Naive thymus-derived CD8-positive, alpha-beta T cell (primary cell): ENCODE measurements at regions not wholly inside any gene's neighbourhood (a gene's known extent, or its start where the extent isn't known, plus 50 kb on each side); places are given as distances from the start of the nearest gene placed in this dataset.
A peak's percentile ranks its signal among the peaks of the same experiment; 100 is the strongest.

Experiments used
- ATAC-seq, 2 donors: fragments of 150-1000 bp; cut with Tn5 transposase in 1 of 2; sonication (Bioruptor Pico), chemical (Tn5 transposase) in 1 of 2; 1 replicate in 1 of 2; 2 replicates in 1 of 2; pipeline ENCODE4 v1.10.0; 2021; ENCODE audit warnings: mild to moderate bottlenecking in 2 of 2, moderate library complexity in 2 of 2
- POLR2A ChIA-PET: fragments of 350-600 bp; sonication (Branson Sonifier 250); formaldehyde crosslinking; loops from one replicate; lab custom pipeline; 2021; ENCODE audit warnings: antibody characterized with exemption; lab: Charles Lee
- DNase-seq, 10 donors: peaks; one replicate each; pipeline versions ENCODE4 v3.0.0 to v3.0.0-alpha.2; 2020 to 2022
- H3K27ac Mint-ChIP-seq, 10 donors: one replicate each; pipeline ENCODE4 v1.8.0; 2020 to 2022; ENCODE audit warnings: mild to moderate bottlenecking in 10 of 10, mixed read lengths in 10 of 10, moderate library complexity in 4 of 10, inconsistent platforms in 1 of 10
- H3K27me3 Mint-ChIP-seq, 5 donors: one replicate each; pipeline ENCODE4 v1.8.0; 2021 to 2022; ENCODE audit warnings: mixed read lengths in 5 of 5
- H3K36me3 Mint-ChIP-seq, 3 donors: one replicate each; pipeline ENCODE4 v1.8.0; 2020 to 2022; ENCODE audit warnings: mixed read lengths in 3 of 3, mild to moderate bottlenecking in 2 of 3, inconsistent platforms in 1 of 3
- H3K4me1 Mint-ChIP-seq, 4 donors: one replicate each; pipeline ENCODE4 v1.8.0; 2021 to 2022; ENCODE audit warnings: mixed read lengths in 4 of 4
- H3K4me3 Mint-ChIP-seq, 10 donors: one replicate each; pipeline ENCODE4 v1.8.0; 2020 to 2022; ENCODE audit warnings: mild to moderate bottlenecking in 10 of 10, mixed read lengths in 10 of 10, moderate library complexity in 6 of 10, inconsistent platforms in 1 of 10
- H3K9me3 Mint-ChIP-seq, 9 donors: one replicate each; pipeline ENCODE4 v1.8.0; 2020 to 2022; ENCODE audit warnings: mixed read lengths in 9 of 9, mild to moderate bottlenecking in 3 of 9, inconsistent platforms in 1 of 9, moderate library complexity in 1 of 9

DNA sequence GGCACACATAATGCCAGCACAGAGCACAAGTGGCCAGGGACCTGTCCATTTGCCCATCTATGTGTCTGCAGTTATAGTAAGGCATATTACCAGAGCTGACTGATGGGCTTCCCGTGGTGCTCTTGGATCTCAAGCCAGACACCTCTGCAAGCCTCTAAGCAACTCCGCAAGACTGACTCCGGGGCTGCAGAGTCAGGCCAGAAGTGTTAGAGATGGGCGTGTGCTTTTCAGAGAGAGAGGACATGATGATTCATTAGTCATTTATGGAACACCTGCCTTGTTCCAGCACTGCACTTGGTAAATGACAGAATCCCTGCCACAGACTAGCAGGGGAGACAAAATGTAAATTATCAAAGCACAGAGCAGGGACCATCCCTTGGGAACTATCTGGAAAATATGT is 559.0 kb downstream of the PDCD6IP start:
- Mint-ChIP-seq H3K9me3 (no peaks in the 10 kb centered on the region), H3K36me3 (no peaks in the 10 kb centered on the region), H3K4me1 (peaks cover 0 to 7% (median 3%) of the 10 kb centered on the region in 4 donors), H3K27me3 (peaks cover 0 to 10% (median 9%) of the 10 kb centered on the region in 5 donors), H3K4me3 (no peak overlapping the region), H3K27ac (no peak overlapping the region)
- ATAC-seq (no peak), DNase-seq (no peak)
- POLR2A ChIA-PET, result no interaction called here

GRCh38 chr3:34359064-34359463 is 560.6 kb downstream of the PDCD6IP start:
- Mint-ChIP-seq H3K36me3 (no peaks in the 10 kb centered on the region), H3K27ac (no peak overlapping the region), H3K9me3 (no peaks in the 10 kb centered on the region), H3K27me3 (peaks cover 0 to 10% (median 9%) of the 10 kb centered on the region in 5 donors), H3K4me1 (peaks cover 0 to 8% (median 4%) of the 10 kb centered on the region in 4 donors), H3K4me3 (no peak overlapping the region)
- POLR2A ChIA-PET, result no interaction called here
- DNase-seq (no peak), ATAC-seq (no peak)

DNA sequence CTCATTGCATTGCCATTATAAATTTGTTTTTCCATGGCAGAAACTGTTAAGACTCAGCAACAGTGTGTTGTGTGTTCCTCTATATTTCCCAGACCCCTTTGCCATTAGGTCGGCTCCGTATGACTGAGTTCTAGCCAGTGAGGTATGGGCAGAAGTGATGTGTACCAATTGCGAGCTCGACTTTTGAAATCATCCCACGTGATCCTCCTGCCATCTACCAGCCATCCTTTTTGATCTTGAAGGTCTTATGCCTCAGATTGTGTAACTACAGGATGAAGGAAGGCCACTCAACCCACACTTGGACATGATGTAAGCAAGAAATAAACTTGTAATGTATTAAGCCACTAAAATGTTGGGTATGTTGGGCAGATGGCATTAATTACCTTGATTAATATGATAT is 562.3 kb downstream of the PDCD6IP start:
- peaks cover 0 to 8% (median 4%) of the 10 kb centered on the region in 4 donors for H3K4me1 Mint-ChIP-seq
- POLR2A ChIA-PET, result no interaction called here
- no peak for ATAC-seq
- no peak overlapping the region for H3K4me3 Mint-ChIP-seq
- no peak for DNase-seq
- H3K9me3 Mint-ChIP-seq, result no peaks in the 10 kb centered on the region
- H3K27ac Mint-ChIP-seq, result no peak overlapping the region
- H3K27me3 Mint-ChIP-seq, result peaks cover 0 to 10% (median 9%) of the 10 kb centered on the region in 5 donors
- H3K36me3 Mint-ChIP-seq, result no peaks in the 10 kb centered on the region

DNA sequence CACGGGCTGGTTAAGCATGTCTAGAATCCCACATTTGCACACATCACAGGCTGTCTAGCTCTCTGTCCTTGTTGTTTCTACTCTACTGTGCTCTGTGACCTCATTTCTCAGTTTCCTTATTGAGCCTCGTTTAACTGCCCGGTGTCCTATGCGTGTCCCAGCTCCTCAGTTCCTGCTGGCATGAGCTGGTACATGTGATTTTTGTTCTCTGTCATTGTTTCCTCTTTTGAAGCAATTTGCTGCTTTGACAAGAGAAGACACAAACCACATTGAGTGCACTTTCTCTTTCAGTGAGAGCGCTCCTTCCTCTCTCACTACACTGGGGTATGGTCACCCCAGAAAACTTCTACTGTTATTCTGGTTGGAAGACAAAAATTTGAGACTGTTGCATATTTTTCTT is 563.5 kb downstream of the PDCD6IP start:
- Mint-ChIP-seq H3K4me3 (no peak overlapping the region), H3K4me1 (peaks cover 0 to 8% (median 4%) of the 10 kb centered on the region in 4 donors), H3K27ac (peak overlapping the region in 1 of 10 donors; percentile 7), H3K9me3 (no peaks in the 10 kb centered on the region), H3K27me3 (peaks cover 0 to 8% (median 6%) of the 10 kb centered on the region in 5 donors), H3K36me3 (no peaks in the 10 kb centered on the region)
- POLR2A ChIA-PET, result no interaction called here
- DNase-seq (no peak), ATAC-seq (no peak)

DNA sequence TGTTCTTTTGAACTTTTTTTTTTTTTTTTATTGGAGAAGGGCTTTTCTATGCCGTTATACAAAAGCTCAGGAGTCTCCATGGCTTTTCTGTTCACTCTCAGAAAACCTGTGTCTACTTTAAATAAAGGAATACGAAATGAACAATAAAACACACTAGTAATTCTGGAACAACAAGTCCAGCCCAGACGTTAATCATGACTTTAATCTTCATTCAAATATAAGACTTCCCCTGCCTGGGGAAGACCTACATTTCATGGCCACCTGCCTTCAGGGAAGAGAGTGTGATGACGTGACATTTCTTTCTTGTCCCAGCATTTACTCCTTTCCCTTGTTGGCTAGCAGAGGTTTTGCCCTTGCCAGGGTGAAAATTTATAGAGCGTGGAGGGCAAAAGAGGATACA is 564.5 kb downstream of the PDCD6IP start:
- peaks cover 0 to 8% (median 4%) of the 10 kb centered on the region in 4 donors for H3K4me1 Mint-ChIP-seq

GRCh38 chr3:34363881-34364280 is 565.5 kb downstream of the PDCD6IP start:
- peaks cover 0 to 2% (median 0%) of the 10 kb centered on the region in 5 donors for H3K27me3 Mint-ChIP-seq
- DNase-seq, result no peak
- no peak for ATAC-seq
- H3K4me3 Mint-ChIP-seq, result no peak overlapping the region
- no peaks in the 10 kb centered on the region for H3K36me3 Mint-ChIP-seq
- H3K4me1 Mint-ChIP-seq, result peaks cover 0 to 8% (median 4%) of the 10 kb centered on the region in 4 donors
- H3K9me3 Mint-ChIP-seq, result peaks cover 0 to 1% (median 0%) of the 10 kb centered on the region in 9 donors
- POLR2A ChIA-PET, result no interaction called here
- peak overlapping the region in 1 of 10 donors; percentile 32 for H3K27ac Mint-ChIP-seq

More for the DNA sequence above, 564.5 kb downstream of the PDCD6IP start:
- no peak overlapping the region for H3K4me3 Mint-ChIP-seq
- no peaks in the 10 kb centered on the region for H3K9me3 Mint-ChIP-seq
- no peaks in the 10 kb centered on the region for H3K36me3 Mint-ChIP-seq
- no peak for DNase-seq
- H3K27ac Mint-ChIP-seq, result no peak overlapping the region
- peaks cover 0 to 2% (median 0%) of the 10 kb centered on the region in 5 donors for H3K27me3 Mint-ChIP-seq
- no peak for ATAC-seq
- POLR2A ChIA-PET, result no interaction called here

GRCh38 chr3:34364335-34364734 is 565.9 kb downstream of the PDCD6IP start:
- DNase-seq, result no peak
- Mint-ChIP-seq H3K36me3 (no peaks in the 10 kb centered on the region), H3K4me1 (peaks cover 0 to 8% (median 4%) of the 10 kb centered on the region in 4 donors), H3K27ac (no peak overlapping the region), H3K9me3 (peaks cover 0 to 4% (median 0%) of the 10 kb centered on the region in 9 donors), H3K4me3 (no peak overlapping the region), H3K27me3 (peaks cover 0 to 2% (median 0%) of the 10 kb centered on the region in 5 donors)
- ATAC-seq, result no peak
- POLR2A ChIA-PET, result no interaction called here

DNA sequence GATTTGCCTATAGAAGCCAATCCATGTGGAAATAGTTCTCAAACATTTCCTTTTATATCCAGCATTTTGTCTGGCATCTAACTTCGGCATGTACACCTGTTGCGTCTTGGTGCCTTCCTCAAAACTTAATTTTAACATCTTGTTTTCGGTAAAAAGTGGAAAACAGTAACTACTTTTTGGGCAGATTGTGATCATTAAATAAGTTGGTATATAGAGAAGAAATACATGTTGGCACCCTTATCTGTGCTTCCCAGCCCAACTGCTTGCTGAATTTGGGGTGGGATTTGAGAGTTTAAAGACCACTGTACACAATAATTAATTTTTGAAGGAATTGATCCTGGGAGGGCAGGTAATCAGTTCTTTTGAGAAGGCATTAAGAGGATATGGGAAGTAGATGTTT is 566.8 kb downstream of the PDCD6IP start:
- peaks cover 0 to 4% (median 0%) of the 10 kb centered on the region in 9 donors for H3K9me3 Mint-ChIP-seq
- no peak for DNase-seq
- no peaks in the 10 kb centered on the region for H3K36me3 Mint-ChIP-seq

DNA sequence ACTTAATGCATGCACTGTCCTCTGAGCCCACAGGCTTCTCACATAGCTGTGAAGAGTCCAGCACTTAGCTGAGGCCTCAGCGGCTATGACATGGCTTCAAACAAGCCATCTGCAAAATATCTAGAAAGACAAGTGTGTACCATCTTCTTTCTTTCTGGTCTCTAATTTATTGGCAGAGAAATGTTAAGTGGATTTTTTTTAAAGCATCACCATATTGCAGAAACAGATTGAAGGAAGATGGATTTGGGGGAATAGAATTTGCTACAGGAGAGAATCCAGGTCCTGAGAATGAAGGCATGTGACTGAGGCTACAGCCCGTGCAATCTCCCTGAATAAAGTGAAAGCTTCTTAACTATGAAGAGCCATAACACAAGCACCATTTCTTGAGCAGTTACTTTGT is 567.3 kb downstream of the PDCD6IP start:
- POLR2A ChIA-PET, result no interaction called here
- H3K9me3 Mint-ChIP-seq, result peaks cover 0 to 4% (median 0%) of the 10 kb centered on the region in 9 donors
- H3K27me3 Mint-ChIP-seq, result peaks cover 0 to 4% (median 0%) of the 10 kb centered on the region in 5 donors
- no peak overlapping the region for H3K27ac Mint-ChIP-seq
- DNase-seq, result no peak
- no peak for ATAC-seq
- peaks cover 0 to 8% (median 4%) of the 10 kb centered on the region in 4 donors for H3K4me1 Mint-ChIP-seq
- H3K4me3 Mint-ChIP-seq, result no peak overlapping the region
- H3K36me3 Mint-ChIP-seq, result no peaks in the 10 kb centered on the region

More for the DNA sequence above, 566.8 kb downstream of the PDCD6IP start:
- no peak for ATAC-seq
- Mint-ChIP-seq H3K4me3 (no peak overlapping the region), H3K4me1 (peaks cover 0 to 8% (median 4%) of the 10 kb centered on the region in 4 donors), H3K27me3 (peaks cover 0 to 4% (median 0%) of the 10 kb centered on the region in 5 donors), H3K27ac (no peak overlapping the region)
- POLR2A ChIA-PET, result no interaction called here

DNA sequence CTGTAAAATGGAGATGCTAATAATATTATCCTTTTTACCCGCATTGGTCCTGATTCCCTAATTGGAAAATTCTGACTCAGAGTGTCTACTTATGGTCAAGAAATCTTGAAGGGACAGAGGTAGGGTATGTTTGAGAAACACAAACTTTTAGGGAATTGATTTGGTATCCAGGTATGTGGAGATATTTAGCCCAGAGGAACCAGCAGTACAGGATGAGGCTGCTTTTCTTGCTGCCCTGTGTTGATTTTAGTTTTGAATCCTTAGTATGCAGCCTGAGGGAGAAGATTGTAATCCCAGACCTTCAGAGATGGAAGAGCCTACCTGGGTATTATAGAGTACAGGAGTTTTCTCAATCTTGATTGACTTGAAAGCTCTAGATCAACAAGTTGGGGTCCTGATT is 569.1 kb downstream of the PDCD6IP start:
- H3K36me3 Mint-ChIP-seq, result no peaks in the 10 kb centered on the region
- POLR2A ChIA-PET, result no interaction called here
- ATAC-seq (no peak), DNase-seq (no peak)
- peaks cover 0 to 1% (median 0%) of the 10 kb centered on the region in 4 donors for H3K4me1 Mint-ChIP-seq
- H3K9me3 Mint-ChIP-seq, result peaks cover 0 to 4% (median 0%) of the 10 kb centered on the region in 9 donors
- H3K27me3 Mint-ChIP-seq, result peaks cover 0 to 5% (median 0%) of the 10 kb centered on the region in 5 donors
- no peak overlapping the region for H3K4me3 Mint-ChIP-seq
- H3K27ac Mint-ChIP-seq, result no peak overlapping the region

- ATAC-seq (no peak), DNase-seq (no peak)
- no peaks in the 10 kb centered on the region for H3K4me1 Mint-ChIP-seq
- H3K27ac Mint-ChIP-seq, result no peak overlapping the region
- H3K9me3 Mint-ChIP-seq, result peaks cover 0 to 4% (median 0%) of the 10 kb centered on the region in 9 donors
- H3K27me3 Mint-ChIP-seq, result peaks cover 0 to 14% (median 0%) of the 10 kb centered on the region in 5 donors
- no peak overlapping the region for H3K4me3 Mint-ChIP-seq
- POLR2A ChIA-PET, result no interaction called here
- no peaks in the 10 kb centered on the region for H3K36me3 Mint-ChIP-seq
Observed at GRCh38 chr3:34374521-34374920, 576.1 kb downstream of the PDCD6IP start.

DNA sequence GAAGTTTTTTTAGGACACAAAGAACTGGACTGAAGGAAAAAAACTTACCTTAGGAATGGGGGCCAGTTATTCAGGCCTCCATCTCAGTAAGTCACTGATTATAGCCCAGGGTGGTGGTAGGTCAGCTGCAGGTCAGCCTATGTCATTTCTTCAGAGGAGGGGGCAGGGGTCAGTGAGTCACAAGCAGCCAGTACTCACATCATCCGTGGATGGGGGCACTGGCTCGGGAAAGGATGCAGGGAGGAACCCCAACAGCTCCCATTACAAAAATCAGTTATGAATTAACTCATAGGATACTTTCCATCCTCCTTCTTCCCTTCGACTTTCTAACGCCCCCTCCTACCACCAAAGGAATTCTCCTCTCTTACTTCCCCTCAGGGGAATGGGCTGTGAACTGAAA is 578.3 kb downstream of the PDCD6IP start:
- peaks cover 0 to 4% (median 0%) of the 10 kb centered on the region in 9 donors for H3K9me3 Mint-ChIP-seq
- no peaks in the 10 kb centered on the region for H3K4me1 Mint-ChIP-seq
- DNase-seq (no peak), ATAC-seq (no peak)
- peaks cover 0 to 10% (median 0%) of the 10 kb centered on the region in 5 donors for H3K27me3 Mint-ChIP-seq
- no peaks in the 10 kb centered on the region for H3K36me3 Mint-ChIP-seq
- H3K4me3 Mint-ChIP-seq, result no peak overlapping the region
- no peak overlapping the region for H3K27ac Mint-ChIP-seq
- POLR2A ChIA-PET, result no interaction called here

GRCh38 chr3:34377961-34378360 is 579.5 kb downstream of the PDCD6IP start:
- no peak overlapping the region for H3K27ac Mint-ChIP-seq
- no peaks in the 10 kb centered on the region for H3K9me3 Mint-ChIP-seq
- H3K36me3 Mint-ChIP-seq, result no peaks in the 10 kb centered on the region
- POLR2A ChIA-PET, result no interaction called here
- ATAC-seq, result no peak
- no peak overlapping the region for H3K4me3 Mint-ChIP-seq
- DNase-seq, result no peak
- H3K27me3 Mint-ChIP-seq, result peaks cover 0 to 6% (median 0%) of the 10 kb centered on the region in 5 donors
- no peaks in the 10 kb centered on the region for H3K4me1 Mint-ChIP-seq

- Mint-ChIP-seq H3K27me3 (peaks cover 0 to 1% (median 0%) of the 10 kb centered on the region in 5 donors), H3K4me1 (no peaks in the 10 kb centered on the region), H3K27ac (no peak overlapping the region), H3K36me3 (no peaks in the 10 kb centered on the region), H3K4me3 (no peak overlapping the region), H3K9me3 (no peaks in the 10 kb centered on the region)
- no peak for ATAC-seq
- DNase-seq, result no peak
- POLR2A ChIA-PET, result no interaction called here
Observed at GRCh38 chr3:34381243-34381642, 582.8 kb downstream of the PDCD6IP start.
